ENCODE measurements at regions not wholly inside any gene's neighbourhood (a gene's known extent, or its start where the extent isn't known, plus 50 kb on each side); places are given as distances from the start of the nearest gene placed in this dataset.

GRCh38 chr17:79183293-79184158 lies 108.9 kb downstream of the ENGASE start:
- H3K9me3 ChIP-seq, result no peaks in the 10 kb centered on the region
- H3K27me3 ChIP-seq, result no peaks in the 10 kb centered on the region
- no peak for DNase-seq
- TF ChIP-seq POLR2A (IDR thresholded peaks at IDR 0.05), result no peak
- H3K4me3 ChIP-seq, result peak overlapping the region in 1 of 2 donors; percentile 10
- H3K27ac ChIP-seq, result no peak overlapping the region
- no peaks in the 10 kb centered on the region for H3K36me3 ChIP-seq
- no peaks in the 10 kb centered on the region for H3K4me1 ChIP-seq
- intact Hi-C loops (cut with DNase I; ENCODE audit: low total_unique reads), result no loop called here

- Histone ChIP-seq H3K9me3 (no peaks in the 10 kb centered on the region), H3K4me1 (no peaks in the 10 kb centered on the region), H3K27ac (no peak overlapping the region), H3K27me3 (no peaks in the 10 kb centered on the region), H3K4me3 (no peak overlapping the region), H3K36me3 (no peaks in the 10 kb centered on the region)
- intact Hi-C loops (cut with DNase I; ENCODE audit: low total_unique reads), result no loop called here
- TF ChIP-seq CTCF (IDR thresholded peaks at IDR 0.05), result no peak
- no peak for TF ChIP-seq POLR2A (IDR thresholded peaks at IDR 0.05)
- no peak for DNase-seq
Measured at GRCh38 chr17:79183043-79183292, 108.3 kb downstream of the ENGASE start.

GRCh38 chr17:79182176-79183042 lies 107.8 kb downstream of the ENGASE start:
- TF ChIP-seq CTCF (IDR thresholded peaks at IDR 0.05), result no peak
- TF ChIP-seq POLR2A (IDR thresholded peaks at IDR 0.05), result no peak

GRCh38 chr17:79180358-79181005 lies 105.9 kb downstream of the ENGASE start:
- Histone ChIP-seq H3K4me1 (no peaks in the 10 kb centered on the region), H3K4me3 (no peak overlapping the region), H3K36me3 (no peaks in the 10 kb centered on the region), H3K27me3 (no peaks in the 10 kb centered on the region), H3K9me3 (no peaks in the 10 kb centered on the region), H3K27ac (no peak overlapping the region)
- TF ChIP-seq CTCF (IDR thresholded peaks at IDR 0.05), result no peak
- no peak for DNase-seq
- intact Hi-C loops (cut with DNase I; ENCODE audit: low total_unique reads), result no loop called here

More at GRCh38 chr17:79182176-79183042, 107.8 kb downstream of the ENGASE start:
- intact Hi-C loops (cut with DNase I; ENCODE audit: low total_unique reads), result no loop called here
- H3K4me1 ChIP-seq, result no peaks in the 10 kb centered on the region
- H3K27ac ChIP-seq, result no peak overlapping the region
- H3K27me3 ChIP-seq, result no peaks in the 10 kb centered on the region
- H3K36me3 ChIP-seq, result no peaks in the 10 kb centered on the region
- no peak for DNase-seq
- no peak overlapping the region for H3K4me3 ChIP-seq
- H3K9me3 ChIP-seq, result no peaks in the 10 kb centered on the region

GRCh38 chr17:79179334-79179733 lies 104.7 kb downstream of the ENGASE start:
- intact Hi-C loops (cut with DNase I; ENCODE audit: low total_unique reads), result no loop called here

More at GRCh38 chr17:79179334-79179733, 104.7 kb downstream of the ENGASE start:
- no peaks in the 10 kb centered on the region for H3K36me3 ChIP-seq
- H3K27ac ChIP-seq, result no peak overlapping the region
- no peak for TF ChIP-seq POLR2A (IDR thresholded peaks at IDR 0.05)
- no peak for TF ChIP-seq CTCF (IDR thresholded peaks at IDR 0.05)
- no peaks in the 10 kb centered on the region for H3K9me3 ChIP-seq
- H3K27me3 ChIP-seq, result no peaks in the 10 kb centered on the region
- no peak overlapping the region for H3K4me3 ChIP-seq
- no peak for DNase-seq
- no peaks in the 10 kb centered on the region for H3K4me1 ChIP-seq

Data from uterus (tissue), 3 donors.